Breast epithelium (tissue), 4 donors: ENCODE measurements at regions not wholly inside any gene's neighbourhood (a gene's known extent, or its start where the extent isn't known, plus 50 kb on each side); places are given as distances from the start of the nearest gene placed in this dataset.
A peak's percentile ranks its signal among the peaks of the same experiment; 100 is the strongest.

Source experiments
- DNase-seq, 2 donors: peaks; one replicate each; pipeline ENCODE4 v3.0.0-alpha.2; 2019; ENCODE audit warnings: low spot score in 2 of 2
- H3K27ac ChIP-seq, 2 donors: fragments of 200-600 bp; sonication (generic) in 1 of 2; one replicate each; pipeline ENCODE4 v1.5.1; 2016 to 2019; ENCODE audit warnings: mild to moderate bottlenecking in 1 of 2
- H3K27me3 ChIP-seq, 2 donors: fragments of 200-600 bp; sonication (generic) in 1 of 2; one replicate each; pipeline versions ENCODE4 v1.5.1 to v1.6.0; 2017 to 2019; ENCODE audit warnings: control low read depth in 1 of 2, mild to moderate bottlenecking in 1 of 2
- H3K36me3 ChIP-seq: fragments of 200-600 bp; one replicate; pipeline ENCODE4 v1.5.1; 2019
- H3K4me1 ChIP-seq, 2 donors: fragments of 200-600 bp; sonication (generic); one replicate each; pipeline ENCODE4 v1.5.1; 2016 to 2019; ENCODE audit warnings: control low read depth in 1 of 2
- H3K4me3 ChIP-seq, 3 donors: fragments of 200-600 bp; sonication (generic); 1 replicate in 2 of 3; 2 replicates in 1 of 3; pipeline ENCODE4 v1.5.1; 2016 to 2019; ENCODE audit warnings: mild to moderate bottlenecking in 3 of 3, moderate library complexity in 2 of 3
- H3K9me3 ChIP-seq, 2 donors: fragments of 200-600 bp; sonication (generic) in 1 of 2; one replicate each; pipeline ENCODE4 v1.5.1; 2016 to 2019; ENCODE audit warnings: control low read depth in 1 of 2
- CTCF ChIP-seq, 3 donors: fragments of 450-650 bp; IDR thresholded peaks; one replicate each; pipeline ENCODE4 v1.5.1; 2016 to 2017; ENCODE audit warnings: antibody characterized with exemption in 3 of 3, mild to moderate bottlenecking in 3 of 3, moderate library complexity in 3 of 3
- POLR2A ChIP-seq: fragments of 450-650 bp; IDR thresholded peaks from one replicate; pipeline ENCODE4 v1.6.1; 2016; ENCODE audit warnings: antibody characterized with exemption, mild to moderate bottlenecking, moderate library complexity
- POLR2AphosphoS5 ChIP-seq, 3 donors: sonication (generic); formaldehyde crosslinking; IDR thresholded peaks; one replicate each; pipeline ENCODE4 v1.6.1; 2017; ENCODE audit warnings: antibody characterized with exemption in 3 of 3
- intact Hi-C: fragments of 100-400 bp; cut with DNase I; formaldehyde crosslinking; loops from one replicate; pipeline ENCODE4 v1.15.1; 2023; ENCODE audit warnings: low total_unique reads

- no peaks in the 10 kb centered on the region for H3K36me3 ChIP-seq
- no peaks in the 10 kb centered on the region for H3K27me3 ChIP-seq
- no peak for TF ChIP-seq POLR2A
- no peak for TF ChIP-seq CTCF (IDR thresholded peaks at IDR 0.05)
- no peak overlapping the region for H3K4me3 ChIP-seq
- H3K9me3 ChIP-seq: no peaks in the 10 kb centered on the region
- intact Hi-C loops: loop anchor here (10.0 kb wide), 1 partner anchor 1668 kb away; no protein-coding TSS in a partner anchor
- no peak for DNase-seq
- H3K4me1 ChIP-seq: no peaks in the 10 kb centered on the region
- H3K27ac ChIP-seq: peak overlapping the region; percentile 41 to 43
These were observed 102.4 kb upstream of the LRIG1 start for GRCh38 chr3:66603151-66603611.

- TF ChIP-seq POLR2AphosphoS5 (IDR thresholded peaks at IDR 0.05): no peak
- no peak overlapping the region for H3K27ac ChIP-seq
- intact Hi-C loops: loop anchor here (2.0 to 10.0 kb wide), 2 partner anchors 22 to 1670 kb away; no protein-coding TSS in a partner anchor
- H3K9me3 ChIP-seq: no peaks in the 10 kb centered on the region
- H3K4me3 ChIP-seq: no peak overlapping the region
- H3K36me3 ChIP-seq: no peaks in the 10 kb centered on the region
- no peaks in the 10 kb centered on the region for H3K4me1 ChIP-seq
- DNase-seq: no peak
- H3K27me3 ChIP-seq: no peaks in the 10 kb centered on the region
These were observed 103.7 kb upstream of the LRIG1 start for GRCh38 chr3:66604481-66604880.

GRCh38 chr3:66606126-66606525 lies 105.3 kb upstream of the LRIG1 start:
- Histone ChIP-seq H3K36me3 (no peaks in the 10 kb centered on the region), H3K4me3 (no peak overlapping the region), H3K4me1 (no peaks in the 10 kb centered on the region), H3K27ac (no peak overlapping the region), H3K27me3 (no peaks in the 10 kb centered on the region), H3K9me3 (no peaks in the 10 kb centered on the region)
- TF ChIP-seq POLR2AphosphoS5 (IDR thresholded peaks at IDR 0.05): no peak
- no peak for TF ChIP-seq CTCF (IDR thresholded peaks at IDR 0.05)
- TF ChIP-seq POLR2A: no peak
- intact Hi-C loops: loop anchor here (10.0 kb wide), 1 partner anchor 1671 kb away; no protein-coding TSS in a partner anchor
- no peak for DNase-seq

- TF ChIP-seq POLR2A (no peak), POLR2AphosphoS5 (IDR thresholded peaks at IDR 0.05) (no peak), CTCF (IDR thresholded peaks at IDR 0.05) (no peak)
- no peaks in the 10 kb centered on the region for H3K9me3 ChIP-seq
- H3K36me3 ChIP-seq: no peaks in the 10 kb centered on the region
- no peak overlapping the region for H3K27ac ChIP-seq
- H3K4me1 ChIP-seq: no peaks in the 10 kb centered on the region
- no peak for DNase-seq
- no peaks in the 10 kb centered on the region for H3K27me3 ChIP-seq
- intact Hi-C loops: loop anchor here (10.0 kb wide), 1 partner anchor 1672 kb away; no protein-coding TSS in a partner anchor
- no peak overlapping the region for H3K4me3 ChIP-seq
These were observed 106.0 kb upstream of the LRIG1 start for GRCh38 chr3:66606868-66607267.

GRCh38 chr3:66609660-66610561 lies 109.1 kb upstream of the LRIG1 start:
- TF ChIP-seq CTCF (IDR thresholded peaks at IDR 0.05): no peak
- no peak for TF ChIP-seq POLR2AphosphoS5 (IDR thresholded peaks at IDR 0.05)
- no peak for TF ChIP-seq POLR2A
- Histone ChIP-seq H3K36me3 (no peaks in the 10 kb centered on the region), H3K27me3 (no peaks in the 10 kb centered on the region), H3K4me1 (no peaks in the 10 kb centered on the region), H3K9me3 (no peaks in the 10 kb centered on the region), H3K27ac (peak overlapping the region; percentile 36 to 70), H3K4me3 (no peak overlapping the region)
- intact Hi-C loops: loop anchor here (10.0 kb wide), 1 partner anchor 1675 kb away; no protein-coding TSS in a partner anchor
- DNase-seq: peak in 1 of 2 donors; percentile 60
